Breast epithelium (tissue), 4 donors: ENCODE measurements at regions not wholly inside any gene's neighbourhood (a gene's known extent, or its start where the extent isn't known, plus 50 kb on each side); places are given as distances from the start of the nearest gene placed in this dataset.

ENCODE experiments used
- DNase-seq, 2 donors: peaks; one replicate each; pipeline ENCODE4 v3.0.0-alpha.2; 2019; ENCODE audit warnings: low spot score in 2 of 2
- H3K27ac ChIP-seq, 2 donors: fragments of 200-600 bp; sonication (generic) in 1 of 2; one replicate each; pipeline ENCODE4 v1.5.1; 2016 to 2019; ENCODE audit warnings: mild to moderate bottlenecking in 1 of 2
- H3K27me3 ChIP-seq, 2 donors: fragments of 200-600 bp; sonication (generic) in 1 of 2; one replicate each; pipeline versions ENCODE4 v1.5.1 to v1.6.0; 2017 to 2019; ENCODE audit warnings: control low read depth in 1 of 2, mild to moderate bottlenecking in 1 of 2
- H3K36me3 ChIP-seq: fragments of 200-600 bp; one replicate; pipeline ENCODE4 v1.5.1; 2019
- H3K4me1 ChIP-seq, 2 donors: fragments of 200-600 bp; sonication (generic); one replicate each; pipeline ENCODE4 v1.5.1; 2016 to 2019; ENCODE audit warnings: control low read depth in 1 of 2
- H3K4me3 ChIP-seq, 3 donors: fragments of 200-600 bp; sonication (generic); 1 replicate in 2 of 3; 2 replicates in 1 of 3; pipeline ENCODE4 v1.5.1; 2016 to 2019; ENCODE audit warnings: mild to moderate bottlenecking in 3 of 3, moderate library complexity in 2 of 3
- H3K9me3 ChIP-seq, 2 donors: fragments of 200-600 bp; sonication (generic) in 1 of 2; one replicate each; pipeline ENCODE4 v1.5.1; 2016 to 2019; ENCODE audit warnings: control low read depth in 1 of 2
- POLR2A ChIP-seq: fragments of 450-650 bp; IDR thresholded peaks from one replicate; pipeline ENCODE4 v1.6.1; 2016; ENCODE audit warnings: antibody characterized with exemption, mild to moderate bottlenecking, moderate library complexity
- POLR2AphosphoS5 ChIP-seq, 3 donors: sonication (generic); formaldehyde crosslinking; IDR thresholded peaks; one replicate each; pipeline ENCODE4 v1.6.1; 2017; ENCODE audit warnings: antibody characterized with exemption in 3 of 3
- intact Hi-C: fragments of 100-400 bp; cut with DNase I; formaldehyde crosslinking; loops from one replicate; pipeline ENCODE4 v1.15.1; 2023; ENCODE audit warnings: low total_unique reads
- TF ChIP-seq, protein P1 (sequence below), 3 donors: fragments of 450-650 bp; IDR thresholded peaks; one replicate each; pipeline ENCODE4 v1.5.1; 2016 to 2017; ENCODE audit warnings: antibody characterized with exemption in 3 of 3, mild to moderate bottlenecking in 3 of 3, moderate library complexity in 3 of 3

DNA sequence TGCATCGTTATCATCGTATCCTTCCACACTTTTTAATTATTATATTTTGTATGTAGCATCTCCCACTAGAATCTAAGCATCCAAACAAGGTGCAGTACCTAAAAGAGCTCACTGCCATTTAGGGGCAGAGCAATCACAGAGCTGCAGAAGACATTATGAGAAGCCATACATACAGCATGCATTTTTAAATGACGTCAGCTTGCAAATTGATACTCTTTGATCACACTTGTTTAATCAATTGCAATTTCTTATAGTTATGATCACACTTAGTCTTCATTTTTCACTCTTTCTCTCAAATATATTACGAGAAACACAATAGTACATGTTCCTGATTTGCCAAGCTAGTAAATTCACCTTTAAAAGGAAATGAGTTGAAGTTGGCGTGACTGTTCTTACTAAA lies 753.3 kb upstream of the LRRN3 start:
- no peaks in the 10 kb centered on the region for H3K27me3 ChIP-seq
- no peaks in the 10 kb centered on the region for H3K9me3 ChIP-seq
- no peak overlapping the region for H3K4me3 ChIP-seq
- TF ChIP-seq, protein P1, sequence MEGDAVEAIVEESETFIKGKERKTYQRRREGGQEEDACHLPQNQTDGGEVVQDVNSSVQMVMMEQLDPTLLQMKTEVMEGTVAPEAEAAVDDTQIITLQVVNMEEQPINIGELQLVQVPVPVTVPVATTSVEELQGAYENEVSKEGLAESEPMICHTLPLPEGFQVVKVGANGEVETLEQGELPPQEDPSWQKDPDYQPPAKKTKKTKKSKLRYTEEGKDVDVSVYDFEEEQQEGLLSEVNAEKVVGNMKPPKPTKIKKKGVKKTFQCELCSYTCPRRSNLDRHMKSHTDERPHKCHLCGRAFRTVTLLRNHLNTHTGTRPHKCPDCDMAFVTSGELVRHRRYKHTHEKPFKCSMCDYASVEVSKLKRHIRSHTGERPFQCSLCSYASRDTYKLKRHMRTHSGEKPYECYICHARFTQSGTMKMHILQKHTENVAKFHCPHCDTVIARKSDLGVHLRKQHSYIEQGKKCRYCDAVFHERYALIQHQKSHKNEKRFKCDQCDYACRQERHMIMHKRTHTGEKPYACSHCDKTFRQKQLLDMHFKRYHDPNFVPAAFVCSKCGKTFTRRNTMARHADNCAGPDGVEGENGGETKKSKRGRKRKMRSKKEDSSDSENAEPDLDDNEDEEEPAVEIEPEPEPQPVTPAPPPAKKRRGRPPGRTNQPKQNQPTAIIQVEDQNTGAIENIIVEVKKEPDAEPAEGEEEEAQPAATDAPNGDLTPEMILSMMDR (IDR thresholded peaks at IDR 0.05): no peak
- TF ChIP-seq POLR2A (no peak), POLR2AphosphoS5 (IDR thresholded peaks at IDR 0.05) (no peak)
- H3K36me3 ChIP-seq: no peaks in the 10 kb centered on the region
- no peak for DNase-seq
- intact Hi-C loops: no loop called here
- no peak overlapping the region for H3K27ac ChIP-seq
- H3K4me1 ChIP-seq: no peaks in the 10 kb centered on the region

DNA sequence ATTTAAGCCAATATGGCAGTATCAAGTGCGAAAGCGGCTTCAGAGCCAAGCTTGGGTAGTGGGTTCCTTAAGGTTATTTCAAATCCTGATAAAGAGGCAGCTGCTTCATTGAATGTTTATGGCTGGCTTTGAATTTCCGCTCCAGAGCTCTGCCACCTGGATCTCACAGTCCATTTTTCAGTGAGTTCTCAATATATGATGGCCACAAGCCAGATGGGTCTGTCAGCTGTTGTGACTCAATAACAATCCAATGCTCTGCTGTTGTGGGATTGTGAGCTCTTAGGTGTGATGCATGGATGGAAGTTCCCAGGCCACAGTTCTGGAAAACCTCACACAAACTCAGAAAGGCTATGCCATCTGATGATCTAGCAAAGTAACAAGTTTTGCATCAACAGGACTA lies 743.8 kb upstream of the LRRN3 start:
- H3K4me1 ChIP-seq: no peaks in the 10 kb centered on the region
- no peak overlapping the region for H3K4me3 ChIP-seq
- peaks cover 2 to 4% of the 10 kb centered on the region in 2 donors for H3K9me3 ChIP-seq
- H3K27ac ChIP-seq: no peak overlapping the region
- TF ChIP-seq POLR2A: no peak
- TF ChIP-seq POLR2AphosphoS5 (IDR thresholded peaks at IDR 0.05): no peak
- TF ChIP-seq, protein P1 (IDR thresholded peaks at IDR 0.05): no peak
- DNase-seq: no peak
- intact Hi-C loops: no loop called here
- no peaks in the 10 kb centered on the region for H3K27me3 ChIP-seq
- H3K36me3 ChIP-seq: no peaks in the 10 kb centered on the region

DNA sequence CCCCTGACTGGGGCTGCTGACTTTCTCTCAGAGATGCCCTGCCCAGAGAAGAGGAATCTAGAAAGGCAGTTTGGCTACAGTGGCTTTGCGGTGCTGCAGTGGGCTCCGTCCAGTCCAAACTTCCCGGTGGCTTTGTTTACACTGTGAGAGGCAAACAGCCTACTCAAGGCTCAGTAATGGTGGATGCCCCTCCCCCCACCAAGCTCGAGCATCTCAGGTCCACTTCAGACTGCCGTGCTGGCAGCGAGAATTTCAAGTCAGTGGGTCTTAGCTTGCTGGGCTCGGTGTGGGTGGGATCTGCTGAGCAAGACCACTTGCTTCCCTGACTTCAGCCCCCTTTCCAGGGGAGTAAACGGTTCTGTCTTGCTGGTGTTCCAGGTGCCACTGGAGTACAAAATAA lies 734.5 kb upstream of the LRRN3 start:
- Histone ChIP-seq H3K27me3 (no peaks in the 10 kb centered on the region), H3K36me3 (no peaks in the 10 kb centered on the region), H3K9me3 (peaks cover 6 to 9% of the 10 kb centered on the region in 2 donors), H3K27ac (no peak overlapping the region), H3K4me1 (no peaks in the 10 kb centered on the region), H3K4me3 (no peak overlapping the region)
- no peak for DNase-seq
- TF ChIP-seq, protein P1 (IDR thresholded peaks at IDR 0.05): no peak
- TF ChIP-seq POLR2A (no peak), POLR2AphosphoS5 (IDR thresholded peaks at IDR 0.05) (no peak)
- intact Hi-C loops: no loop called here

DNA sequence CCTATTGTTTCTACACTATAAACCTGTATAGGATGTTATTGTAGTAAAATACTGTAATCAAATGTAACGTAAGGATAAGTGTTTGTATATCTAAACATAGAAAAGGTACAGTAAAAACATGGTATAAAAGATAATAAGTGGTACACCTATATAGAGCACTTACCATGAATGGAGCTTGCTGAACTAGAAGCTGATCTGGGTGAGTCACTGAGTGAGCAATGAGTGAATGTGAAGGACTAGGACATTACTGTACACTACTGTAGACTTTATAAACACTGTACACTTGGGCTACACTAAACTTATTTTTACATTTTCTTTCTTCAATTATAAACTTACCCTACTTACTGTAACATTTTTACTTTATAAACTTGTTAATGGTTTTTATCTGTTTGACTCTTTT lies 732.9 kb upstream of the LRRN3 start:
- Histone ChIP-seq H3K27me3 (no peaks in the 10 kb centered on the region), H3K27ac (no peak overlapping the region), H3K9me3 (peaks cover 0 to 9% of the 10 kb centered on the region in 2 donors), H3K4me3 (no peak overlapping the region), H3K4me1 (no peaks in the 10 kb centered on the region), H3K36me3 (no peaks in the 10 kb centered on the region)
- TF ChIP-seq POLR2AphosphoS5 (IDR thresholded peaks at IDR 0.05) (no peak), POLR2A (no peak)
- TF ChIP-seq, protein P1 (IDR thresholded peaks at IDR 0.05): no peak
- intact Hi-C loops: no loop called here
- DNase-seq: no peak

DNA sequence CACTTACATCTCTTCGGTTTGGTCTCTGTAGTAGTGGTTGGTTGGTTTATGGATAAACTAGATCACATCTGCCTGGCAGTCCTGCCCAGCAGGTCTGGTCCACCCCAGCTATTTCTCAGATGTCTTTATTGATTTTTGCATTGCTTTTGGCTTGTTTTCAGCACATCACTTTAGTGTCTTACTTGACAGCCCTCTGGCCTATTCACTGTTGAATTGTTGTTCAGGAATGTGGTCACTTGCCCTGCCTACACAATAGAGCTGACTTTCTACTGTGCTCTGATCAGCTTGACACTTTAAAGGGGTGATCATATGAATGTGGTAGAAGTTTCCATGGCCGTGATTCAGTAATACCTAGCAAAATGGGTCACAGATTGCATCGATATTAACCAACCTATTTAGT lies 719.2 kb upstream of the LRRN3 start:
- Histone ChIP-seq H3K27ac (no peak overlapping the region), H3K4me1 (no peaks in the 10 kb centered on the region), H3K36me3 (no peaks in the 10 kb centered on the region), H3K9me3 (no peaks in the 10 kb centered on the region), H3K27me3 (no peaks in the 10 kb centered on the region), H3K4me3 (no peak overlapping the region)
- TF ChIP-seq, protein P1 (IDR thresholded peaks at IDR 0.05): no peak
- TF ChIP-seq POLR2A (no peak), POLR2AphosphoS5 (IDR thresholded peaks at IDR 0.05) (no peak)
- intact Hi-C loops: no loop called here
- DNase-seq: no peak
